IPS-NIHi7 (cell line): ENCODE measurements at regions not wholly inside any gene's neighbourhood (a gene's known extent, or its start where the extent isn't known, plus 50 kb on each side); places are given as distances from the start of the nearest gene placed in this dataset.

Source experiments
- DNase-seq: peaks from one replicate; pipeline ENCODE4 v3.0.0; 2012; ENCODE audit warnings: mixed read lengths; ENCODE audit errors: extremely low spot score

DNA sequence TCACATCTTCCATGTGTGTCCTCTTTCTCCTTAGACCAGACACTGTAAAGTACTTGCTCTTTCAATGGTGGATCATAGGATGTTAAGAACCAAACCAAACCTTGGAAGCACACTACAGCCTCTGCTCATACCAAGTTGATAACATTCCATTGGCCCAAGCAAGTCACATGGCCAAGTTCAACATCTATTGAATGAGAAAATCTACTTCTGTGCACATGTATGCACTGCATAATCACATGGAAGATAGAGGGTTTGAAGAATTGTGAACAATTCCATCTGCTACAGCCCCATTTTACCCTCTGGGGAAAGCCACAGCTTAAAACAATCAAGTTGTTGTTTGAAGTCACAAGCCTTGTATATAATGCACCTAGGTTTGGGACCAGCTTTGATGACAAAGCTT is 68.2 kb downstream of the MFAP3 start:
- DNase-seq, result no peak

DNA sequence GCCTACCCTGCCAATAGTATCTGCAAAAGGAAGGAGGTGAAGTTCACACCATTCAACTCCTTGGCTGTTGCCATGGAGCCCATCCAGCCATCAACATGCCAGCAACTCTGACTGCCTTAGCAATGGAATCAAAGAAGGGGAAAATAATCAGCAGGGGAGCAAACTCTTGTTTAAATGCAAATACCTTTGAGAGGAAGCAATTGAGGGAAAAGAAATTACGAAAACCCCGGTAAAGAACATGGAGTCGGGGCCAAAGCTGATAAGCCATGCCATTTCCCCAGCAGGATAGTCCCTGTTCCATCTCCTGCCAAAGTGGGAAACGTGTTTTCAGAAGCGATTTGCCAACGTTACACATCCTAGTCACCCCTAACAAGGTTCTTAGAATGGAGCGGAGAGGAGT is 69.0 kb downstream of the MFAP3 start:
- peak; percentile 63 for DNase-seq

DNA sequence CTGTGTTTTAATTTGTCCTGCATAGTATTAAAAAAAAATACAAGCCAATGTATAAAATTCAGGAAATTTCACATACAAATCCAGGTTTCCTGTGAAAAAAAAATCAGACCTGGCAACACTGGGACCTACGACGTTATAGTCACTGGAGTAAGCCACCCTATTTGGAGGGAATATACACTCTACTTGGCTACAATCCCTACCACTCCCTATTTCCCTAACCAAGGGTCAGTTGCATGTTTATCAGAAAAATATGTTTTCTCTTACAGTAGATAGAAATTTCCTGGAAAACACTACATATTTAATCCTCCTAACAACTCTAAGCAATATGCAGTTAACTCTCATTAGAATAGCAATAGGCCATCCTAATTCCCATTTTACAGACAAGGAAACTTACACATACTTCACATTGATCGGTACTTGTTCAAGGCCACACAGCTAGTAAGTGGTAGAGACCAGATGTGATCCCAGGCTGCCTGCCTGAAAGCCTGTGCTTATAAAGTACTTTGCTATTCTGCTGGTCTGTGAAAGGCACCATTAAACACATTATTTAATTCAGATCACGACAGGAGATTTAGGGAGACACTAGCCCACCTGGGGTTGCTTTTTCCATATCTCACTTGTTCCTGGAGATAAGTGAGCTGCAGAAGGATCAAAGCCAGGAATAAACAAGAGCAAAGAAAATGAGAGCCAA is 70.8 kb downstream of the MFAP3 start:
- no peak for DNase-seq

DNA sequence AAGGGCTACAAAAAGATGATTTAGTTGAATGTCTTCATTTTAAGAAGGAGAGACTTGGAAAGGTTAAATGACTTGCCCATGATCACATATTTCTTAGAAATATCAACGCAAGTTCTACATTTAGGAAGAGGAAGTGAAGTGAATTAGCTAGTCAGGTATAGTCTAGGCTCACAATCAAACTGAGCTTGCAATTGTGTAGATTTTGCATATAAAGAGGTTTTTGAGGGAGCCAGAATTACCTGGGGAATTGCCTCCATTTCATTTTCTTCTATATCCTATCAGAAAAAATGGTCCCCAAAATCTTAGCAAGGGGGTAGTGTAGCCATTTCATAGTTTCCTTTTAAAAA is 71.3 kb downstream of the MFAP3 start:
- no peak for DNase-seq

DNA sequence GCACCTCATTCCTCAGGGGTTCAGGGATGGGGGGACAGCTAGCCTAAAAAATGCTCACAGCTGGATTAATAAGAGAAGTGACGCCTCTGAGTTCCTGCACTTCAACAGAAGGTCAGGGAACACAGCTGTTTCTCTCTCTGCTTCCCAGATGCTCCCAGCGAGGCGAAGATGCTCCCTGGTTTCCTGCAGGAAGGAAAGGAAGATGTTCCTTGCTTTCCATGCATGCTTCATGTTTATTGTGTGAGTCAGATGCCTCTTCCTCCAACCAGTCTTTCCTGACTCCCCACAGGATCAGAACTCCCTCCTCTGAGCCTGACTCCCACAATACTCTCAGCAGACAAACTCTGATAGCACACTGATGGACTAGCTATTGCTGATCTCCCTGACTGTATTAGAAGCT is 71.9 kb downstream of the MFAP3 start:
- DNase-seq, result peak; percentile 26

DNA sequence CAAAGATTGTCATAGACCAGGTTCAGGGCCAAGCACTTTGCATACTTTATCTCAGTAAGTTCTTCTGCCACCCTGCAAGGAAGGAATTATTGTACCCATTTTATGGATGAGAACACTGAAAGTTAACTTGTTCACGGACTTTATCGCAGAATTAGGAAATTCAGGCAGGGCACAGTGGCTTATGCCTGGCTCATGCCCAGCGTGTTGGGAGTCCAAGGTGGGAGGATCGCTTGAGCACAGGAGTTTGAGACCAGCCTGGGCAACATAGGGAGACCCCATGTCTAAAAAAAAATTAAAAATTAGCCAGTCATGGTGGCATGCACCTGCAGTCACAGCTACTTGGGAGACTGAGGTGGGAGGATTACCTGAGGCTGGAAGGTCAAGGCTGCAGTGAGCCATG is 72.4 kb downstream of the MFAP3 start:
- DNase-seq, result no peak

DNA sequence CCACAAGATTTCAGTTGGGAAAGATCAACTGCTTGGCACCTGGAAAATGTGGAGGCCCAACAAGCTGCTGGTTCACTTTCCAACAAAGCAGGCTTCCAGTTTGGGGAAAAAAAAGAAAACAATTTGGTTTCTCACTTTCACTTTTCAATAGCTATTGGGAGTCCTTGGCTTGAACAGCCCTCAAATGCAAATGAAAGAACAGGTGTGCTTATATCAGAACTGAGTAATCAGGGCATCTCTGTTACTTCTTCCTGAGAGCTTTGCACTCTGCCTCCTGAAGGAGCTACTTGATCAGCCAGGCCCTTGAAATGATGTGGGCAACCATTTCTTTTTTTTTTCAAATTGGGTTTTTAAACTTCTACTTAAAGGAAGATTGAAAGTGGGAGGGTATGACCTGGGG is 73.5 kb downstream of the MFAP3 start:
- DNase-seq, result no peak

DNA sequence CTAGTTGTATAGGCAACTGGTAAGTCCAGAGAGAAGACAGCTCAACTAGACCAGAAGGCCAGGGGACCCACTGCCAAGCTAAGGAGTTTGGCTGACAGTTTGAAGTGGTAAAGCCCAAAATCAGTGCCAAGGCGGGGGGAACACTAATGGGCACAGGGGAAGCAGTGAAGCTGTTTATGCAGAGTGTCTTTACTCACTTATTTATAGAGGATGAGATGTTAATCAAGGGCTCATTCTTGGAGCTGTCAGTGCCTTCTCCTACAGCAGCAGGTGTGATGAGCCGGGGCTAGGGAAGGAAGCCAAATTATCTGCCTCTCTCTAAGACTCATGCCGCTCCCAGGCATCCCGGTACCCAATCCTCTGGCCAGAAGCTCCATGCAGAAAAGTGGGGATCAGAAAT is 75.2 kb upstream of the GALNT10 start:
- DNase-seq, result no peak

DNA sequence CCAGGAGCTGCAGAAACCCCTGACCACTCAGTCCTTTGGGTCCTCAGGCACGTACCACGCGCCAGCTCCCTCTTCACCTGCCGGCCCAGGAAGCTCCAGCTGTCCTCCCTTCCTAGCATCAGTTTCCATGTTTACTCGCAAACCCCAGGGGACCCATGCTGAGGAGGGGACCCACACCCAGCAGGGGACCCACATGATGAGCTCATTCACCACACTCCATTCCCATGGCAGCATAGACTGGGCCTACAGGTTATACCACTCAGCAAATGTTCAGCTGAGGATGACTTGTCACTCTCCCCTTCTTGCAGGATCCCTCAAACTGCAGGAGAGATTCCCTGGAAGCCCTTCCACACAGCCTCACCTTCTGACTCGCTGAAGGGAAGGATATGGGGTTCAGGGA is 73.5 kb upstream of the GALNT10 start:
- no peak for DNase-seq

DNA sequence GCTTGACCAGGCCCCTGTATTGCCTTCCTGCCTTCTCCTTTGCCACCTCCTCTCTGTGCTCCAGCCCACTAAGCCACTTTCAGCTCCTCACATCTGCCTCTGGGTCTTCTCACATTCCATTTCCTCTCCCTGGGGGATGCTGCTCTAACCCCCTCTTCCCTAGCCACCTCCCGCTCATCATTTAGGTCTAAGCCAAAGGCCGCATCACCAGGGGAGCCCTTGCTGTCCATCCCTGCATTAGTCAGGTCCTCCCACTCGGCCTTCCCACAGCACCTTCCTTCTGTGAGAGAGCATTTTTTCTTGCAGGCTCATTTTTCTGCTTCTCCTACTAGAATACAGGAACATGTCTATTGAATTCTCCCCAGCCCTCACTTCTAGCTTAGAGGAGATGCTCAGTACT is 72.6 kb upstream of the GALNT10 start:
- DNase-seq, result no peak

DNA sequence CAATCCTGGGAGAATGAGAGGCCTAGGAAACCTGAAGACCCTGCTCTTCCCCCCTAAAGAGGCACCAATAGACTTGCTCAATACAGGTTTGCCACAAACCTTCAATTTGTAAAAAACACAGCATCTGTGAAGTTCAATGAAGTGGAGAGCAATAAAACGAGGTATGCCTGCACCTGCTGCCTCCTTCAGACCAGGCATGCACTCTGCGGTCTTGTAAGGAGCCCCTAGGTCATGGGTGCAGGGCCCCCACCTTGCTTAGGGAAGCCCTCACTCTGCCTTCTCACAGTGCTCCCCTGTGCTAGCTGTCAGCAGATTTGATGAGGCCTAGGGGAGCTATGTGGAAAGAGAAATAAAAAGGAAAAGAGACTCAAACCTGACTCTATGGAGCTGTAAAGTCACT is 72.1 kb upstream of the GALNT10 start:
- no peak for DNase-seq

DNA sequence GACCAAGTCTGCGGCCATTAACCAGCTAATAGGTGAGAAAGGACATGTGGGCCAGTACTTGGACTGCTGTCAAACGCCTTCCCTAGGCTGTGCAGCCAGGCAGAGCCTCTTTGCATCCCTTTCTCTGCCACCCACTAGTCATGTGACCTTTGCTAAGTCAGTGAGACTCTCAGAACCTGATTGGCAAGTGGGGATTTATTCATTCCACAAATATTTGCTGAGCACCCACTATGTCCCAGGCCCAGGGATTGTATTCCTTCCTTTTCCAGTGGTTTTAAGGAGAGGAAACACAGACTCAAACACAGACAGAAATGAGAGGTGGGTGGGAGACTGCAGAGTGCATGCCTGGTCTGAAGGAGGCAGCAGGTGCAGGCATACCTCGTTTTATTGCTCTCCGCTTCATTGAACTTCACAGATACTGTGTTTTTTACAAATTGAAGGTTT is 71.6 kb upstream of the GALNT10 start:
- no peak for DNase-seq

DNA sequence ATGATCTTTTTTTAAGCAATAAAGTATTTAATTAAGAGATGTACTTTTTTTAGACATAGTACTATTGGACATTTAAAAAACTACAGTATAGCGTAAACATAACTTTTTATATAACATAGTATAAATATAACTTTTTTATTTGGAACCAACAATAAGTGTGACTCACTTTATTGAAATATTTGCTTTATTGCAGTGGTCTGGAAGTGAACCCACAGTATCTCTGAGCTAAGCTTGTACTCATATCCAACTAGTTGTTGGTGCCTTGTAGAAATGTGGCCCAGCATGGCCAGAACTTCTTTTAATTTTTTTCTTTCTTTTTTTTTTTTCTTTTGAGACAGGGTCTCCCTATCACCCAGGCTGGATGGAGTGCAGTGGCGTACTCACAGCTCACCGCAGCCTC is 61.5 kb upstream of the GALNT10 start:
- no peak for DNase-seq

DNA sequence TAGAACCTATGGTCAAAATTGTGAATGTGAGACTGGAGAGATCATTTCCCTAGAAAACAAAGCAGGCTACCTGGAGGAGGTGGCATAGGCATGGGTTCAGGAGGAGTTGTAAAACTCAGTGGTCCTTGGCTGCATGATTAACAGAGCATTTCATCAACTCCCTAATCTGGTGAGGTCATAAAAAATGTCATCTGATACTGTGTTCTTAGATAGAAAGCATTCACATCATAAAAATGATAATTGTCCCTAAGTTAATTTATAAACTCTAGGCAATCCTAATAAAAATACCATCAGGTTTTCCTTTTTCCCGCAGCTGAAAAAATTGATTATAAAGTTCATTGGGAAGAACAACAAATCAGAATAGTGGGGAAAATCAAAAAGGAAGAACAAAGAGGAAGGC is 60.6 kb upstream of the GALNT10 start:
- DNase-seq, result no peak

DNA sequence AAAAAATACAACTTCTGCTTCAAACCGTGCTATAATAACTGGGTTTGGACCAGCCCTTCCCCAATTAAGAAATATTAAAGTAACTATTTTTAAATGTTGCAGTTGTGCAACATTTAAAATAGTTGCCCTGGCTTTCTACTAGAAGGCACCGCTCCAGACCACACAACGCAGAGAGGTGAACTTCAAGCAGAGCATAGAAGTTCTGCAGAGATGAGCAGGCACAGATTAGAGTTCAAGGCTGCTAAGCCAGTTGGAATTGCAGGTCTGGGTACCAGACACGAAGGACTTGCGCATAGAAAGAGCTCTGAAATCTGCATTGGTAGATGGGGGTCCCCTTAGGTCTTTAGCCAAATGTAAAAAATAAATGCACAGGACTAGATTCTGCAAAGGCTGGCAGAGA is 58.7 kb upstream of the GALNT10 start:
- DNase-seq, result no peak

DNA sequence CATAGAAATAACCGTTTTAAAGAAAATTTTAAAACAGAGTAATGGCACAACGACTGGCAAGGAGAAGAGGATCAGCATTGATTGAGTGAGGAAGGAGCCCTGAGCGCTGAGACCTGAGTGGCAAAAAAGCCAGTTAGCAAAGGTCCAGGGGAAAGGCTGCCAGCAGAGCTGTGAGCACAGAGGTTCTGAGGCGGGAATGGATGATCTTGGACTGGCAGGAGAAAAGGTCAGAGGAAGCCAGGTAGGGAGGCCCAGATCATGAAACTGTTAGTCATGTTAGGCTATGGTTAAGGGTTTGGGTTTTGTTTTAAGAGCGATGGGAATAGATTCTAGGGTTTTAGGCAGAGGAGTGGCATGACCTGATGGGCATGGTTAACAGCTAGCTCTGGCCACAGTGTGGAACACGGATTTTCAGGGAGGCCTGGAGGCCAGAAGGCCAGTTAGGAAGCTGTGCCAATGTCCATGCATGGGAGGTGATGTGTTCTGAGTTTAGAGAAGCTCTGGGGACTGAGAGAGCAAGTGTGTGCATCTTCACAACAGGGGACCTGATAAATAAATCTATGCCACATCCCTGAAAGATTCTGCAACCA is 57.7 kb upstream of the GALNT10 start:
- DNase-seq, result no peak

DNA sequence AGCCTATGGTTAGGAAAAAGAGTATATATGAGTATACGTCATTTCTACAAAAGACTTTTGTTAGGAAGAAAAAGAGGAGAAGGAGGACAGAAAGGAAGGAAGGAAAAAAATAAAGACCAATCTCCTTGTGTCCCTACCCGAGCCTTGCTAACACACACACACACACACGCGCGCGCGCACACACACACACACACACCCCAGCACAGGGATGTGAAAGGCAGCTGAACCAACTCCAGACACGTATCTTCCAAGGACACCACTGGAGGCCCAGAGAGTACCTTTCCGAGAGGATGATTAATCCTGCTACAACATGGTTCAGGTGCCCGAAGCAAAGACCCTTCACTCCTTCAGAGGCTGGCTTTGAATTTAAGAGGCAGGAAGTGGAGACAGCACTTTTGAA is 56.9 kb upstream of the GALNT10 start:
- no peak for DNase-seq

DNA sequence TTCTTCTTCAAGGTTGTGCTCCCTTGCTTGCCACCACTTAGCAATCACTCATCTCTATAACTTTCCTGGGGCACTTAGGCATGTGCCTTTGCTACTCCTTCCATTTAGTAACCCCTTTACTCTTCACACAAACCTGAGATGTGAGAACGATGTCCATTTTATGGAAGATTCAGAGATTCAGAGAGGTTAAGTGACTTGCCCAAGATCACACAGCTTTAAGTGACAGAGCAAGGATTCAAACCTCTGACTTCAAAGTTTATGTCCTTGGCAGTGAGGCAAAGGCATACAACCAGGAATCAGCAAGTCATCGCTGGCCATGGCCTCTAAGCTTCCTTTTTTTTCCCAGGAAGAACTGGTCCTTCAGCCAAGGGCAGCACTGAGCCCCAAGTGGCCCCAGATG is 56.0 kb upstream of the GALNT10 start:
- DNase-seq, result no peak

DNA sequence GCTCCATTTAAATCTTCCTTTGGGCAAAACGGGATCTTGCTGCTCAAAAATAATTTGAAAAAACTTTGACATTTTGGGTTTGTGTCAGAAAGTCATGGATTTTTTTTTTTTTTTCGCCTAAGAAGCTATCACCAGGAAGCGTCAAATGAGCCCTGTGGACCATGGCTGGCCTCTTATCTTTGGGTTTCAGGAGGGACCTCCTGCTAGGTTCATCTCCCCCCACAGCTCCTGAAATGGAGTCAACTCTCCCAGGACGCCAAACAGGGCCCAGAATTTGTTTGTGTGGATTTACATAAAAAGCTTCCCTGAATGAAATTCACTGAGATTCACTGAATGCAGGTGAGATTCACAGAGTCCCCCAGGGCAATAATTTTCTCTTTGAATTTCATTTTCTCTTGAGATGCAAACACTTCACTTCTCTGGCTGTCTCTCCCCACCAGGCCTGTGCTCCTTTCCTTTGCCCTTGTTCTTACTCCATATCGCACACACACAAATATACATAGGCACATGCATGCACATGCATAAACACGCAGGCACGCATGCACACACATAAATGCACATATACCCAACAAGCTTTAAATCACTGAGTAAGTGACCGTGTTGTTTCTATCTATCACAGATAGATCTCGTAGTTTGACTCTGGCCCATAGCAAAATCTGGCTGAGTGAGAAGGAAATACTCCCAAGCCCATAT is 55.3 kb upstream of the GALNT10 start:
- DNase-seq, result no peak

DNA sequence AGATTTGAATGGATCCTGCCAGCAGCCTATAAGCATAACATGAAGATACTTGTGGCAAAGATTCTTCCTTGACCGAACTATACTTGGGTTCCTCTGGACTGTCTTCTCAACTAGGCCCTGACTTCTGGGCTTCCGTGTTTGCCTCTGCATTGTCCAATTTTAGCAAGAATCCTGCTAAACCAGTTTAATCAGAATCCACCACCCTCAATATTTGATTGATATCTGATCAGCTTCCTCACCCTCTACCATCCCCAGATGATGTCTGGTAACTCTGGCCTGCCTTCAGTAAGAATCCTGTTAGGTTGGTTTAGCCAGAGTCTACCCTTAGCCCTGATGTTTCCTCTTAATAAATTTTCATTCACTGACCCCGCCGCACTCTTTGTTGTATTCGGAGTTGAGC is 54.4 kb upstream of the GALNT10 start:
- DNase-seq, result no peak

DNA sequence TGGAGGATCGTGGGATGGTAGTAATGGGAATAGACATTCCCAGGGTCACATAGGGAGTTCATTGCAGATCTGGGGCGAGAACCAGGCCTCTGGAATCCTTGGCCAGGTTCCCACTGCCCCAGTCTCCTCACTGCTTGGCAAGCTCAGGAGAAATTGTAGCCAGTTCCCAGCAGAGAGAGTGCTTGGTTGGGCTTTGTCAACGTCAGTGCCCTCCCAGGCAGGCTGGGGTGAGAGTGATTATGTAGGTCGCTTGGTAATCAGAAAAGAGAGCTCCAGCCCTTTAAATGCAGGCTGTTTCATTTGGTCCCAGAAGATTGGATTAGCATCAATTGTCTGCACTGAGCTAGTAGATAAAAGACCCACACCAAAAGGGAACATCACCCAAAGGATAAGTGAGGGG is 51.8 kb upstream of the GALNT10 start:
- no peak for DNase-seq

DNA sequence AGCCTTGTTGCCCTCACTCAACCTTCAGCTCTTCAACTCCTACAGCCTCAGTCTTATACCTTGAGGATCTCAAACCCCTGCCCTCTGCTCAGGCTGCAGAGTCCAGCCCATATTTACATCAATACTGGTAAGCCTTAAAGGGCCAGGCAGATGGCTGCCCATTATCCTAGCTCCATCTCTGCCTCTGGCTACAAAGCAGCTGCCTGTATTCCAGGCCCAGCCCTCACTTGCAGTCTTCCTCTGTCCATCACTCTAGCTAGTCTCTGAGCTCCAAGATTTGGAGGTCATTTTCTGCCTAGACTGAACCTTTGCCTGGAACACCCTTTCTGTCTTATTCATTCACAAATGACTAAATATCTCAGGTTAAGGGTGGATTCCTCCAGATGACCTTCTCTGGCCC is 50.2 kb upstream of the GALNT10 start:
- no peak for DNase-seq
